ENCODE measurements at regions not wholly inside any gene's neighbourhood (a gene's known extent, or its start where the extent isn't known, plus 50 kb on each side); places are given as distances from the start of the nearest gene placed in this dataset.
A peak's percentile ranks its signal among the peaks of the same experiment; 100 is the strongest.
"Not testable (repeated sequence)": the region's sequence is repeated elsewhere in the genome, so short reads cannot be mapped to it uniquely, and the experiment has no call there.

DNA sequence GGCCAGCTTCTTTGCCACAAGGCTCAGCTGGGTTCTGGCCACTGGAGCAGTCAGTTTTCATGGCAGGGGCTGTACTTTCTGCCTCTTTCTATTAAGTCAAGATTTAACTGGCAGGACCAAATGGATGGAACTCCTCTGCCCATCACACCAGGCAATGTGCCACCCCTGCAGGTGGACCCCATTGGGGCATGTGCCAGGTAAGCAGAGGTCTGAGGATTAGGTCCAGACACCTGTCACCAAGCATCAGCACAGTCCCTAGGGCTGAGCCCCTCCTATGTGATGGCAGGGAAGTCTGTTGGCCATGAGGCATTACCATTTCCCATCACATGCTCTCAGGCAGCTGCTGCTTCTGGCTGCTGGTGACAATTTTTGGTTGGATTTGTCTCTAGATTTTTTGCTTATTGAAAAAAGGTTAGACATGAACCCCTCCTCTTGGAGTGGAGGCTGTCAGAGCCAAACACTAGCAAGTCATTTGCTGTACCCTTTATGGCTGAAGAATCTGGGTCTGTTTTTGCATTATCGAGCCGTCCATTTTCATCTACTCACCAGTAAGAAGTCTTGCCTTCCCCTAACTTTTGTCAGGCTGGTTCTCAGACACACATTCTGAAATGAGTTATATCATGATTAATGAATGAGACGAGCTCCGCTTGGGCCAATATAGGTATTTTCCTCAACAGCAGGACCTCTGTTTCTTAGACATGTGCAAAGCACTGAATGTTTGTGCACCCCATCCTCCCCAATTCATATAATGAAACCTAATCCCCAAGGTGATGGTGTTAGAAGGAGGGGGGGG is 328.0 kb downstream of the TSN start:
- H3K9me3 ChIP-seq: no peaks in the 10 kb centered on the region
- peaks cover 0 to 4% (median 0%) of the 10 kb centered on the region in 4 donors for H3K4me1 ChIP-seq
- ATAC-seq (ENCODE audit: low FRiP score in 2 of 2): peak in 1 of 2 donors; percentile 68
- WGBS, 2 donors: 96 to 99% methylated on average over 4 of the region's 4 CpGs
- H3K27me3 ChIP-seq: no peaks in the 10 kb centered on the region
- H3K27ac ChIP-seq: no peak overlapping the region
- H3K36me3 ChIP-seq: no peaks in the 10 kb centered on the region
- no peak for TF ChIP-seq EP300 (IDR thresholded peaks at IDR 0.05)
- TF ChIP-seq POLR2A (IDR thresholded peaks at IDR 0.05): no peak
- TF ChIP-seq, protein P1, sequence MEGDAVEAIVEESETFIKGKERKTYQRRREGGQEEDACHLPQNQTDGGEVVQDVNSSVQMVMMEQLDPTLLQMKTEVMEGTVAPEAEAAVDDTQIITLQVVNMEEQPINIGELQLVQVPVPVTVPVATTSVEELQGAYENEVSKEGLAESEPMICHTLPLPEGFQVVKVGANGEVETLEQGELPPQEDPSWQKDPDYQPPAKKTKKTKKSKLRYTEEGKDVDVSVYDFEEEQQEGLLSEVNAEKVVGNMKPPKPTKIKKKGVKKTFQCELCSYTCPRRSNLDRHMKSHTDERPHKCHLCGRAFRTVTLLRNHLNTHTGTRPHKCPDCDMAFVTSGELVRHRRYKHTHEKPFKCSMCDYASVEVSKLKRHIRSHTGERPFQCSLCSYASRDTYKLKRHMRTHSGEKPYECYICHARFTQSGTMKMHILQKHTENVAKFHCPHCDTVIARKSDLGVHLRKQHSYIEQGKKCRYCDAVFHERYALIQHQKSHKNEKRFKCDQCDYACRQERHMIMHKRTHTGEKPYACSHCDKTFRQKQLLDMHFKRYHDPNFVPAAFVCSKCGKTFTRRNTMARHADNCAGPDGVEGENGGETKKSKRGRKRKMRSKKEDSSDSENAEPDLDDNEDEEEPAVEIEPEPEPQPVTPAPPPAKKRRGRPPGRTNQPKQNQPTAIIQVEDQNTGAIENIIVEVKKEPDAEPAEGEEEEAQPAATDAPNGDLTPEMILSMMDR (IDR thresholded peaks at IDR 0.05): no peak
- no peak for TF ChIP-seq POLR2AphosphoS5 (IDR thresholded peaks at IDR 0.05)
- H3K4me3 ChIP-seq: no peak overlapping the region
- DNase-seq: no peak

DNA sequence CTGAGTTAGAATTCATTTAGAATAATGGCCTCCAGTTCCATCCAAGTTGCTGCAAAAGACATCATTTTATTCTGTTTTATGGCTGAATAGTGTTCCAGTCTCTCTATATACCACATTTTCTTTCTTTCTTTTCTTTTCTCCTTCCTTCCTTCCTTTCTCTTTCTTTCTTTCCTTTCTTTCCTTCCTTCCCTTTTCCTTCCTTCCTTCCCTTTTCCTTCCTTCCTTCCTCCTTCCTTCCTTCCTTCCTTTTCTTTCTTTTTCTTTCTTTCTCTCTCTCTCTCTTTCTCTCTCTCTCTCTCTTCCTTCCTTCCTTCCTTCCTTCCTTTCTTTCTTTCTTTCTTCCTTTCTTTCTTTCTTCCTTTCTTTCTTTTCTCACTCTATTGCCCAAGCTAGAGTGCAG is 330.2 kb downstream of the TSN start:
- H3K4me1 ChIP-seq; H3K36me3 ChIP-seq; H3K27me3 ChIP-seq; DNase-seq; H3K9me3 ChIP-seq; H3K27ac ChIP-seq; H3K4me3 ChIP-seq; ATAC-seq (ENCODE audit: low FRiP score in 2 of 2): not testable (repeated sequence)

DNA sequence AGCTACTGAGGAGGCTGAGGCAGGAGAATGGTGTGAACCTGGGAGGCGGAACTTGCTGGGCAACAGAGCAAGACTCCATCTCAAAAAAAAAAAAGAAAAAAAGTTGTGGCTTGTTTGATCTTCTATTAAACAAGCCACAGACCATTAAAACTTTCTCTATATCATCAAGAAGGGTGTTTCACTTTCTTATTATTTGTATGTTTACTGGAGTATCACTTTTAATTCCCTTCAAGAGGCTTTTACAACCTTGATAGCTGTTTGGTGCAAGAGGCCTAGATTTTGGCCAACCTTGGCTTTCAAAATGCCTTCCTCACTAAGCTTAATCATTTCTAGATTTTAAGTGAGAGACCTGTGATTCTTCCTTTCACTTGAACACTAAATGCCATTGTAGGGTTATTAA is 339.1 kb downstream of the TSN start:
- Histone ChIP-seq H3K27ac (no peak overlapping the region), H3K9me3 (no peaks in the 10 kb centered on the region), H3K36me3 (no peaks in the 10 kb centered on the region), H3K27me3 (no peaks in the 10 kb centered on the region), H3K4me1 (no peaks in the 10 kb centered on the region), H3K4me3 (no peak overlapping the region)
- TF ChIP-seq EP300 (IDR thresholded peaks at IDR 0.05) (no peak), POLR2A (IDR thresholded peaks at IDR 0.05) (no peak), POLR2AphosphoS5 (IDR thresholded peaks at IDR 0.05) (no peak)
- TF ChIP-seq, protein P1 (IDR thresholded peaks at IDR 0.05): no peak
- no peak for DNase-seq
- 88 to 100% methylated on average over 1 of the region's 1 CpG for WGBS, 2 donors
- ATAC-seq (ENCODE audit: low FRiP score in 2 of 2): no peak

GRCh38 chr2:122096761-122097160 is 341.3 kb downstream of the TSN start:
- no peak for DNase-seq
- TF ChIP-seq, protein P1 (IDR thresholded peaks at IDR 0.05): no peak
- no peak for TF ChIP-seq POLR2AphosphoS5 (IDR thresholded peaks at IDR 0.05)
- TF ChIP-seq POLR2A (IDR thresholded peaks at IDR 0.05): no peak
- no peak for TF ChIP-seq EP300 (IDR thresholded peaks at IDR 0.05)
- Histone ChIP-seq H3K27ac (no peak overlapping the region), H3K27me3 (no peaks in the 10 kb centered on the region), H3K9me3 (no peaks in the 10 kb centered on the region), H3K4me3 (no peak overlapping the region), H3K36me3 (no peaks in the 10 kb centered on the region), H3K4me1 (no peaks in the 10 kb centered on the region)
- 62 to 64% methylated on average over 2 of the region's 2 CpGs for WGBS, 2 donors
- ATAC-seq (ENCODE audit: low FRiP score in 2 of 2): no peak

- Histone ChIP-seq H3K4me1 (no peaks in the 10 kb centered on the region), H3K27ac (no peak overlapping the region), H3K36me3 (no peaks in the 10 kb centered on the region), H3K4me3 (no peak overlapping the region), H3K27me3 (no peaks in the 10 kb centered on the region), H3K9me3 (no peaks in the 10 kb centered on the region)
- 70 to 74% methylated on average over 1 of the region's 1 CpG for WGBS, 2 donors
- no peak for TF ChIP-seq POLR2A (IDR thresholded peaks at IDR 0.05)
- no peak for TF ChIP-seq EP300 (IDR thresholded peaks at IDR 0.05)
- TF ChIP-seq, protein P1 (IDR thresholded peaks at IDR 0.05): no peak
- TF ChIP-seq POLR2AphosphoS5 (IDR thresholded peaks at IDR 0.05): no peak
- no peak for DNase-seq
- ATAC-seq (ENCODE audit: low FRiP score in 2 of 2): no peak
Observed at GRCh38 chr2:122098306-122098705, 342.9 kb downstream of the TSN start.
